ENCODE measurements at regions not wholly inside any gene's neighbourhood (a gene's known extent, or its start where the extent isn't known, plus 50 kb on each side); places are given as distances from the start of the nearest gene placed in this dataset.
A peak's percentile ranks its signal among the peaks of the same experiment; 100 is the strongest.

DNA sequence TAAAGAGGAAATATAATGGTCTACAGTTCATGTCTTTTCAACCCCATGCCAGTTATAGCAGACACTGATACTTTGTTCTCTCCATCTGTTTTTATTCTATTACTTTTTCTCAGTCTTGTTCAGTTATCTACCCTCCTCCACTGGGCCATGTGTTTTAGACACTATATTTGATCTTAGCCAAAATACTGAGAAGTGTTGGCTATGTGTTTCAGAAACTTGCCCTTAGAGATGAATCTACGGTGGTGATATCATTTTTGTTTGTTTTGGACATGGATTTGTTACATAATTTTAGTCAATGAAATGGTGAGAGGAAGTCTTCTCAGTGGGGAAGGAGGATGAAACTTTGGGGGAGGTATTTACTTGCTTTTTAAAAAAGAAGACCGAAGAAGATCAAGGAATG lies 211.5 kb upstream of the DDX53 start:
- DNase-seq (ENCODE audit: low read depth, low spot score) = no peak

DNA sequence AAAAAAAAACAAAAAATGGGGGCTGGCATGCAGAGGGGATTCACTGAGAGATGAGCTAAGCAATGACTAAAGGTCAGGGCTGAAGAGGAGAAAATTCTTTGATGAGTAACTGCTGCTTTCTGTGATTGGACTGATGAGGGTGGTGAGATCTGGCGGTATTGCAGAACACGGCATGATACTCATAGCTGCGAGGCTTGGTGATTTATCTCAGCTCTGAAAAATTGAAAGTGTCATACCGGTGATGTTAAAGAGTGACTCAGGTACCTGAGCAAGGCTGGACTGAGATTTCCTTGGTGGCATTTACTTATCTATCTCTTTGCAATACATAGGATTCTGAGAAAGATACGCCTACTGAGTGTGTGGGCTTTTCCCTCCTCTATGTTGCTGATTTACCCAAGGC lies 204.1 kb upstream of the DDX53 start:
- no peak for DNase-seq (ENCODE audit: low read depth, low spot score)

DNA sequence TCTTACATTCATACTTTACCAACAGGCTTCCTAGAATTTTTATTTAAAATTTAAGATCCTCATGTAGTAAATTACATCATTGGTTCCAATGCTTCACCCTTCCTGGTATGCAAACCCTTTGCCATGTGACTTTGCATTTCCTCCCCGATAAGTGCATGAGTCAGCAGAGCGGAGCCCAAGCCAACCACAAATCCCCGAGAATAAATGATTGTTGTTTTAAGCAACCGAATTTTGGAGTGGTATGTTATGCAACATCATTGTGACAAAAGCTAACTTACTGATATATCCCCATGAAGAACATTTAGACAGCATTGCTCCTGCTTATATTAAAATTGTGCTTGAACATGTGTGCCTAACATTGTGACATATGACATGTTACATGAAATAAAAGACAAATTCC lies 199.4 kb upstream of the DDX53 start:
- peak; percentile 24 for DNase-seq (ENCODE audit: low read depth, low spot score)

DNA sequence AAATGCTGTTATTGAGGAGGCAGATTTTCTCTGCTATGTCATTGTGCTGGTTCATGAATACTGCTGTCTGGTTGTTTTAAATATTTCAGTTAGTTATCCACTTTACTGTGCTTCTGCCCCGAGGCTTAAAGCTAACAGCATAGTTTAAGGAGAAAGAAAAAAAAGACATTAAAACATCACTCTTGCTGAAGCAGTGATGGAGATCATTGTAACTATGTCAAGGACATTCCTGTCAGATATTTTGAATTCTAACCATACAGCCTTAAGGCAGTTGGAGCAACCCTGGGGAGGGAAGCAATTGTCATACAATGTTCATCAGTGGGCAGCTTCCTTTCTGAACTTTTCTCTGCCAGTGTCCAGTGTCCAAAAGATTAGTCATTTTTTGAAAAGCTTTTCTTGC lies 199.0 kb upstream of the DDX53 start:
- DNase-seq (ENCODE audit: low read depth, low spot score) = peak; percentile 5

DNA sequence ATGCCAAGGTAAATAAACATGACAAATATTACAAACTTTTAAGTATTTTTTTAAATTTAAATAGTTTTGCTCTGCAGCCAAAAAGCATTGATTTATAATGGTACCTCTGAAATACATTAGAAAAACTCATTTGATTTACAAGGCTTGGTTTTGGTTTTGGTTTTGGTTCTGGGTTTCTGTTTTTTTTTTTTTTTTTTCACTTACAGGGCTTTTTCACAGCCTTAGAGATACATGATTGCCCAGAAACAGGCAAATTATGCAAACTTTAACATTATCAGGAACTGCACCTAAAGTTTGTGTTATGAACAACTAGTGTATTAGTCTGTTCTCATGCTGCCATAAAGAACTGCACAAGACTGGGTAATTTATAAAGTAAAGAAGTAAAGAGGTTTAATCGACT lies 196.4 kb upstream of the DDX53 start:
- no peak for DNase-seq (ENCODE audit: low read depth, low spot score)

DNA sequence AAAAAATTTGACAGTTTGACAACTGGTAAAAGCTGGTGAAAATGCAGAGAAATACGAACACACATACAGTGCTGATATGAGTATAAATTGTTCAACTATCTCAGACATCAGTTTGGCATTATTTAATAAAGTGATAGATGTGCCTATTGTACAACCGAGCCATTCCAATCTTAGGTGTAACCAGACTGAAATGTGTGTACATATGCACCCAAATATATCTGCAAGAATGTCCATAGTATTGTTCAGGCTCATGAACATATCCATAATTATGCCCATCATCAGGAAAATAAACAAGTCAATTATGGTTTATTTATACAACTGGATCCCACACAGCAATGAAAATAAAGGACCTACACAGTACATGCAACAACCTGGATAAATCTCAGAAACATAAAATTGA lies 188.9 kb upstream of the DDX53 start:
- DNase-seq (ENCODE audit: low read depth, low spot score) = no peak

DNA sequence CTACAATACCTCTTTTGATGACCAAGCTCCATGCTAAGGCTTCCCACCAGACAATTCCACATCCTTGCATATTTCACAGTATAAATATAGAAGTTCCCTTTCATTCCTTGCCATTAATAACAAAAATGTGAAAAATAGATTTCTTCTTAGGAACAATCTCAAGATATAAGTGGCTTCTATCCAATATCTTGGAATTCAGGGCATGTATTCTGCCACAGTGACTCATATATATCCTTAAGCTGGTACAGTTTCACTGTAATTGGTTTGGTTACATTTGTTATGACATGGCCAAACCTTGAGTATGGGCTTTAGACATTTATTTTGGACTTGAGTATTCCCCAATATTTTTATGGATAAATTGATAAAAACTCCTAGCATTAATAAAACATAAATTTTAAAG lies 181.7 kb upstream of the DDX53 start:
- DNase-seq (ENCODE audit: low read depth, low spot score) = no peak

DNA sequence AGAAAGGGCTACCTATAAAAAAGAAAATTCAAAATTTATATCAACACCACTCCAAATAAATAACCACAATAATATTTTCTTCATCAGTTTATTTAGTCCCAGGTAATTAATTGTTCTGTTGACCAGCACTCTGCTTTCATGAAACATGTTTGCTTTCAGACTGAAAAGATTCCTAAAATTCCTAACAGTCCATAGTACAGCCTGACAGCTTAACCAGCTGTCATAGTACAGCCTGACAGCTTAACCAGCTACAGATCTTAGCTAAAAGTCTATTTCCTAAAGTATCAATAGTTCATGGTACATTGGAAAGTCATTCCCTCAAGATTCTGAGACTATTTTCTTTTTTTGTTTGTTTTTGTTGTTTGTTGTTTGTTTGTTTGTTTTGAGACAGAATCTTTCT lies 144.1 kb upstream of the DDX53 start:
- DNase-seq (ENCODE audit: low read depth, low spot score) = no peak

DNA sequence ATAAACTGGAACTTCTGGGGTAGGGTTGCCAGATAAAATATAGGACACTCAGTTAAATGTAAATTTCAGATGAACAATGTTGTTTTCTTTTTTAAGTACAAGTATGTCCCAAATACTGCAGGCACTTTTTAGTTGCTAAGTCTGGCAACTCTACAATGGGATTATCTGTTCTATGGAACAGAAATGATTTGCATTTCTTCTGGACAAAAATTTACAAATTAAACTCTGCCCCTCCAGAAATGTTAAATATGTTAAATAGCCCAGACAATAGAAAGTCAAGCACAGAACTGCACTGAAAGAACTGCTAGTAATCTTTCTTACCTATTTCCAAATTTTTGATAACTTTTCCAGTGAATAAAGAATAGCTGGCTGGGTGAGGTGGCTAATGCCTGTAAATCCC lies 140.1 kb upstream of the DDX53 start:
- no peak for DNase-seq (ENCODE audit: low read depth, low spot score)

DNA sequence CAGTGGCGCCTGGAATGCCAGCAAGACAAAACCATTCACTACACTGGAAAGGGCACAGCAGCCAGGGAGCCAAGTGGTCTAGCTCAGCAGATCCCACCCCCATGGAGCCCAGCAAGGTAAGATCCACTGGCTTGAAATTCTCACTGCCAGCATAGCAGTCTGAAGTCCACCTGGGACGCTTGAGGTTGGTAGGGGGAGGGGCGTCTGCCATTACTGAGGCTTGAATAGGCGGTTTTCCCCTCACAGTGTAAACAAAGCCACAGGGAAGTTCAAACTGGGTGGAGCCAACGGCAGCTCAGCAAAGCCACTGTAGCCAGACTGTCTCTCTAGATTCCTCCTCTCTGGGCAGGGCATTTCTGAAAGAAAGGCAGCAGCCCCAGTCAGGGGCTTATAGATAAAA lies 133.0 kb upstream of the DDX53 start:
- peak; percentile 59 for DNase-seq (ENCODE audit: low read depth, low spot score)

DNA sequence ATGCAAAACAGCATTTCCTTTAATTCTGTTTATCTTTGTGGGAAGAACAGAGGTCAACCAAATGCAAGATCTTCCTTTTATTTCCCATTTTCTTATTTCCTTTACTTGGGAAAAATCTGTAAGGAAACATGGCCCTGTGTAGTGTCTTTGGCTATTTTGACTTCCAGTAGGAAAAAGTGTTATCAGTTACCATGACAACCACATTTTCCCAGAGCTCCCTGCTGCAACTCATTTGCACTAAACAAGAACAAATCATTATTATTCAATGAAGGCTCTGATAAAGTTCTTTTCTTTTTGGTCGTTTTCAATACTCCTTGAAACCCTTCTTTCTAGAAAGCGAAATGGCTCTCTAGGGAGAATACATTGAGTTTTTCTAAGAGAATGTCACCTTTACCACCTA lies 117.2 kb upstream of the DDX53 start:
- no peak for DNase-seq (ENCODE audit: low read depth, low spot score)

DNA sequence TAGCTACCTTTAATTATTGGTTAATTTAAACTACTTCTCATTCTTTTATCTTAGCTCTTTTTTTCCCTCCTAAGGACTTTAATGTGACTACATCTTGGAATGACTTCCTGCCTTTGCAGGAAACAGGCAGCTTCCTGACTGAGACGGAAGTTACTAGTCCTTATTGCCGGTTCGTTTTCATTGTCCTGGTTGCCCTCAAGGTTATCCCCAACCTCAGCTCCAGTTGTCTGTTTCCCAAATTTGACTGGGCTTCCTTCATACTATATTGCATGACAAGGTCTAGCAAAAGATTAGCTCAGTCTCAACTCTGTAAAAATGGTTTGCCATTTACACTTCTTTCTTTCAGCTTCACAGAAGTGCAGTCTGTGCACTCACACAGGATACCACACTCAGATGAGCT lies 109.9 kb upstream of the DDX53 start:
- DNase-seq (ENCODE audit: low read depth, low spot score) = no peak

DNA sequence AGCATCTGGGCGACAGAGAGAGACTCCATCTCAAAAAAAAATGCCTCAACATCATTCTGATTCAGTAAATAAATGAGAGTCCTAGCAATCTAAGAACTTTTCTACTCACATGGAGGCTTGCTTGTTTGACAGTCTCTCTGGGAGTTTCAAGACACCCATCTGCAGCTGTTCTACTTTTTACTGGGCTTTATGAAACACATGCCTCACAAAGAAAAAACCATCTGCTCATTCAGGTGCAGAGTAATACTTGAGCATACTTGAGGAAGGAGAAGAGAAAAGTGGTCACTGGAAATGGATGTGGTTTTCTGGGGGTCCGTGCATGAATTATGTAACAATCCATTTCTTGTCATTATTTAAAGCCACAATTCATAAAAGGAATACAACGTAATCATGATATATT lies 87.1 kb upstream of the DDX53 start:
- DNase-seq (ENCODE audit: low read depth, low spot score) = no peak

DNA sequence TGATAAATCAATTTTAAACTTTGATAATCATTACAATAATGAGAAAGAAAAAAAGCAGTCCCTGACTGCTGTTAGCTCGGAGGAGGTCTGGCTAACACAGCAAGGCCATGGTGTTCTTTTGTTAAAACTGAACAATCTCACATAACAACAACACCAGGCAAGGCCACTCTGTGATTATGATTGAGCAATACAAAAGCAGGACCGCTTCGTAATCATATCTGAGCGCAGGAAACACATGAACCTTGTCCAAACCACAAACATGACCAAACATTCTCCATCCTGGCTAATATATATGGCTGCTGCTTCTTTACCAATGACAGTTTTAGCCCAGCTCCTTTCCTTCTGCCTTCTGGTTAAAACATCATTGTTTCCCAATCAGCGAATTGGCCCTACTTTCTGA lies 76.8 kb upstream of the DDX53 start:
- no peak for DNase-seq (ENCODE audit: low read depth, low spot score)

DNA sequence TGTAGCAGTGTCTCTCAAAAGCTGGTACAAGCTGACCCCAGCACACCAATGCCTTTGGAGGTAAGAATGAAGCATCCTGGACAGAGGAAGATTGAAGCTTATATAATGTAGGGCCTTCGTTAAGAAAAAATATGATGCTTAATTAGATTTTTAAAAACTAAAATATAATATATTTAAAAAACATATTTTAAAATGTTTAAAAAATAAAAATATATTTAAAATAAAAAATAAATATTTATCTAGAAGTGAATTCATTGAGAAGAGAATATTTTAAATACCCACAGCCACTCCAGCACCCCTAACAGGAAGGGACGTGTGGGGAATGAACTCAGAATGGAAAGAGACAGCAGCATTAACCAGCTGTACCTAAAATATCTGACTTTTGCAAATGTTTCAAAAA lies 65.1 kb upstream of the DDX53 start:
- no peak for DNase-seq (ENCODE audit: low read depth, low spot score)

DNA sequence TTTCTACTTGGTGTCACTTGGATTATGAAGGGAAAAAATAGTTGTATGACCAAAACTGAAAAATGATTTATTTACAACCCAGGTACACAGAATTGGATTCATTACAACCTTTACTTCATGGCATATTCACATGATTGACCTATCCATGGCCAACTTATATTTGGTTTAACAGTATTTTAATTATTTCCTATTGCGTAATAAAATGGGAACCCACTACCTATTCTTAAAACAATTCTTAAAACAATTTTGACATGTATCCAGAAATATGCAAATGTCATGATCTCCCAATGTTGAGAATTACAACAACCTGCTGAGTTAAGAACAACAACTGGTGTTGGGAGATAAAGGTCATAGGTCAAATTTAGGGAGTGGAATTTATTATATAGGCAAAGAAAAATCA lies 54.8 kb upstream of the DDX53 start:
- DNase-seq (ENCODE audit: low read depth, low spot score) = no peak
